D721Med (cell line): ENCODE measurements at regions not wholly inside any gene's neighbourhood (a gene's known extent, or its start where the extent isn't known, plus 50 kb on each side); places are given as distances from the start of the nearest gene placed in this dataset.
"Not testable (repeated sequence)": the region's sequence is repeated elsewhere in the genome, so short reads cannot be mapped to it uniquely, and the experiment has no call there.

ENCODE experiments used
- DNase-seq: peaks from one replicate; pipeline ENCODE4 v3.0.0; 2011; ENCODE audit warnings: low spot score; ENCODE audit not compliant: insufficient read length
- FAIRE-seq: peaks from 2 replicates; lab custom pipeline; 2011; peaks lifted over from hg19 to GRCh38; lab: Jason Lieb, UNC
- CTCF ChIP-seq: IDR thresholded peaks from 2 replicates; pipeline ENCODE4 v1.5.1; 2012; ENCODE audit warnings: mild to moderate bottlenecking, control low read depth; ENCODE audit not compliant: insufficient read depth; ENCODE audit errors: missing control alignments

GRCh38 chr4:188429965-188430364 is 290.7 kb downstream of the TRIML1 start:
- TF ChIP-seq CTCF = no peak
- DNase-seq (no peak), FAIRE-seq (no peak)

GRCh38 chr4:188430384-188430783 is 291.1 kb downstream of the TRIML1 start:
- FAIRE-seq (no peak), DNase-seq (no peak)
- TF ChIP-seq CTCF = no peak

GRCh38 chr4:188432328-188432727 is 293.1 kb downstream of the TRIML1 start:
- TF ChIP-seq CTCF = no peak
- DNase-seq = no peak
- FAIRE-seq = no peak

- DNase-seq (no peak), FAIRE-seq (no peak)
- TF ChIP-seq CTCF = no peak
Observed at GRCh38 chr4:188433741-188434315, 294.6 kb downstream of the TRIML1 start.

GRCh38 chr4:188434643-188435042 is 295.4 kb downstream of the TRIML1 start:
- no peak for TF ChIP-seq CTCF
- DNase-seq (no peak), FAIRE-seq (no peak)

- no peak for TF ChIP-seq CTCF
- no peak for DNase-seq
- FAIRE-seq = no peak
Observed at GRCh38 chr4:188435381-188435780, 296.1 kb downstream of the TRIML1 start.

- FAIRE-seq (no peak), DNase-seq (no peak)
- no peak for TF ChIP-seq CTCF
Observed at GRCh38 chr4:188437535-188437934, 298.3 kb downstream of the TRIML1 start.

- not testable (repeated sequence) for FAIRE-seq, DNase-seq
Observed at GRCh38 chr4:188438391-188438824, 299.2 kb downstream of the TRIML1 start.
